Ureter (tissue), 1 donor: ENCODE measurements at regions not wholly inside any gene's neighbourhood (a gene's known extent, or its start where the extent isn't known, plus 50 kb on each side); places are given as distances from the start of the nearest gene placed in this dataset.
"Not testable (repeated sequence)": the region's sequence is repeated elsewhere in the genome, so short reads cannot be mapped to it uniquely, and the experiment has no call there.

ENCODE experiments used
- DNase-seq: peaks from one replicate; pipeline ENCODE4 v3.0.0-alpha.2; 2020; ENCODE audit warnings: low spot score
- donor health status: DM: yes; HTN: yes; CAD: no.

DNA sequence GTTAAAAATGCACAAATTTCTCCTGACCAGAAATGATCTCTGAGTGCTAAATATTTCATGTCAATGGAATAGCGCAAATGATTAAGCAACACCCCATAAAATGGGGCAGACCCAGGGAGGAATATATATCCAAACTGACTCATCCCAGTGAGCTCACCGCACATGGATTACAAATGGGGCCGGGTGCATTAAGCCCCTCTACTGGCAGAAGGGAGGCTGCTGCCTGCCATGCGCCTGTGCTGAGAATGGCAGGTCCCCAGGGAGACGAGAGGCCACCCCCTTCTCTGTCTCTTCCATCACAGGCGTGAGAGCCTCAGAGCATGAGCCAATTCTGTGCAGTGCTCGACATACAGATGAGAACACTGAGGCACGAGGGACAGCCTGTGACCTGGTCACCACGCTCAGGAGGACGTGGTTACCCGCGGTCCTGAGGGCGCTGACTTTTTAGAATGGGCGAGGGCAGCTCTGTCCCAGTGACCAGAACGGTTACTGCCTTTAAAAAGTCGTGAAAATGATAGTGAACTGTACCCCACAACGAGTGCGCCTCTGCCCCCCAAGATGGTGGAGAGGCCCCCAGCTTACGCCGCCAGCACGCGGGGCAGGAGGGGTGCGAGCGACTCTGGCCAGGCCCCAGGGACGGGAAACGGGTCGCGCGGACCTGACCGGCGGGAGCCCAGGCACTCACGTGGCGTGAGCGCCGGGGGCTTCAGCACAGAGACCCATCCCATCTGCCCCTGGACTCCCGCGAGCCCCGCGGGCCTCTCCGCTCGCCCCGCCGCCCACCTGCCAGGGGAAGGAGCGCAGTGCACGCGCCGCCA is 130.2 kb upstream of the ALDH3B2 start:
- DNase-seq = not testable (repeated sequence)

DNA sequence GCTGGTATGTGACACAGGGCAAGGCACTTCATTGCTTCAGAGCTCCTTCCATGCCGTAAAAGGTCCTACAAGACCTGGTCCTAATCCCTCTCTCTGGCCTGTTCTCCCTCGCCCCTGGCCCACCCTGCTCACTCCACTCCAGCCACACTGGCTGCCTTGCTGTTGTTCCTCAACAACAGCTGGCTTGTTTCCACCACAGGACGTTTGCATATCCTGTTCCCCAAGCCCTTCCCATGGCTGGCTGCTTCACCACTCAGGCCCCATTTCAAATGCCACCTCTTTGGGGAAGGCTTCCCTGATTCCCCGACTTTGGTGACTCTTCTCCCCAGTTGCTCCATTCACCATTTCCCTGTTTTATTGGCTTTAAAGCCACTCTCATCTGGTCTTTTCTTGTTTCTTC is 129.1 kb upstream of the ALDH3B2 start:
- not testable (repeated sequence) for DNase-seq

DNA sequence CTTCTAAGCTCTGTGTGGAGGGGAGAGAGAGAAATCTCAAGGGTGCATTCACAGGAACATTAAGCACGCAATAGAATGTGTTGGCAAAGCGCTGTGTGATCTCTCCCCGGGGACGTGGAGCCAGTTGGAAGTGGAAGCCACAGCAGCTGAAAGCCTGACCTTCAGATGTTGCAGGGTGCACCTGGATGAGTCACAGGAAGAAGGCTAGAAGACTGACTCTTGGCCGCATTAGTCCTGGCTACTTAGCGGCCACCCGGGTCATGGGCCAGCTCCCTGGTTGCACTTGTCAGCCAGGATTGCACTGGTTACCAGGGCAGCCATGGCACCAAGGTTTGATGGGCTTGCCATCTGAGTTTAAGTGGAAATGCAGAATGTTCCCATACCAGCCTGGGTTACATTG is 128.6 kb upstream of the ALDH3B2 start:
- DNase-seq = not testable (repeated sequence)

DNA sequence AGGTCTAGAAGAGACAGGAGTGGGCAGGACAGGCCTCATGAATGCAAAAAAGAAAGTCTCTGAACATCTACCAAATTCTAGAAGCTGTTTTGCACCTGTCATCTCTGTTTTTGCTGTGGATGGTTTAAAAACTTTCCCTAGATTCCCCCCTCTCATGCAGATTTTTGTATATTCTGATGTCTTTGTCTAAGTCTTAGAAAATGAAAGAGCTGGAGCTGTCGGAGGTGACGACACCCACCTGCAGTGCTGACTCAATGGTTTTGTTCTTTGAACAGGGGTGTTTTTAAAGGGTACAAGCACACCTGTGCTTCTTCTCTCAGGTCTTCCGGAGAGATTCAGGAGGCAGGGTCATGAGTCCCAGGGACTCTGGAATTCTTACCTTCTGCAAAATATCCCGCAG is 128.2 kb upstream of the ALDH3B2 start:
- not testable (repeated sequence) for DNase-seq

DNA sequence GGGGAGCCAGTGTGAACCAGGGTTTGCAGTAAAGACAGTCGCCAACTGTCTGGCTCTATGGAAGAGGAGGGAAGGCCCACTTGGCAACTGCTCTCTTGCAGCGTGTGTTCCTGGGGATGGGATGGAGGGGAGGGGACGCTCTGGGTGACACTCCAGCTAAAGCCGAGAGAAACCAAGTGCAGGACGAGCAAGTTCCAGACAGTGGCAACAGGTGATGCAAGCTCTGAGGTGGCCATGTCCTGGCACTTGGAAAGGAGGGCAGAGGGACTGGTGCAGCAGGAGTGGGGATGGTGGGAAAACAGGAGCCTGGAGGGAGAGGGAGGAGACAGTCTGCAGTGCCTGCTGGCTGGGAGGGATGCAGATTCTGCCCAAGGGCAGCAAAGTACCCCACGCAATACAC is 127.0 kb upstream of the ALDH3B2 start:
- DNase-seq = not testable (repeated sequence)

DNA sequence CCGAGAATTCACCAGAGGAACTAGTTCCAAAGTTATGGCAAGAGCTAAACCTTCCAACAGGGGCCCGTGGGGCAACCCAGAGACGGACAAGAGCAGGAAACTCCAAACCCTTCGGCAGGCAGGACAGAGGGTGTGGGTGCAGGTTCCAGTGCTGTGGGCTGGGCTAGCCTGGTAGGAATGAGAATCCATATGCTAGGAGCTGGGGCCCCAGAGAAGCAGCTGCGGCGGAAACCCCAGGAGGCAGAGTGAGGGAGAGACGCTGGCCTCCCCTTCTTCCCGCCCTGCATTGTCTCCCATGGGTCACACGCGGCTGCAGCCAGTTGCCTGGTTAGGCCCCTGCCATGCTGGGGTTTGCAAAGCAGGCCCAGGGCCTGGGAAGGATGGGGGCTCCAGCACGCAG is 126.2 kb upstream of the ALDH3B2 start:
- not testable (repeated sequence) for DNase-seq

DNA sequence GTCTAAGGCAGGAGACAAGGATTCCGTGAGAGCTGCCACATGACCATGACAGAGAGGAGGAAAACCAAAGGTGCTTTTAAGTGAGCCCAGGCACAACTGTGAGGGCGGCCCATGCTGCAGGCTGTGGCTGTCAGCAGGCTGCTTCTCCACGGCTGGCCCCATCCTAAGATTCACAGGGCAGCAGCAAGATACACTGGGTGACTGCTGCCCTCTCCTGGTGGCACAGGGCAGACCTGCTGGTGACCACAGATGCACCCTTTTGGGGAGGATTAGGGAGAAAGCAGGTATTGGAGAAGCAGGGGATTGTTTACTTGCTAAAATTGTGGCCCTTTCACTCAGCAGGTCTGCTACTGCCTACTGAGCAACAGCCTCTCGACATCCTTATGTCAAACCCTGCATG is 125.4 kb upstream of the ALDH3B2 start:
- not testable (repeated sequence) for DNase-seq

DNA sequence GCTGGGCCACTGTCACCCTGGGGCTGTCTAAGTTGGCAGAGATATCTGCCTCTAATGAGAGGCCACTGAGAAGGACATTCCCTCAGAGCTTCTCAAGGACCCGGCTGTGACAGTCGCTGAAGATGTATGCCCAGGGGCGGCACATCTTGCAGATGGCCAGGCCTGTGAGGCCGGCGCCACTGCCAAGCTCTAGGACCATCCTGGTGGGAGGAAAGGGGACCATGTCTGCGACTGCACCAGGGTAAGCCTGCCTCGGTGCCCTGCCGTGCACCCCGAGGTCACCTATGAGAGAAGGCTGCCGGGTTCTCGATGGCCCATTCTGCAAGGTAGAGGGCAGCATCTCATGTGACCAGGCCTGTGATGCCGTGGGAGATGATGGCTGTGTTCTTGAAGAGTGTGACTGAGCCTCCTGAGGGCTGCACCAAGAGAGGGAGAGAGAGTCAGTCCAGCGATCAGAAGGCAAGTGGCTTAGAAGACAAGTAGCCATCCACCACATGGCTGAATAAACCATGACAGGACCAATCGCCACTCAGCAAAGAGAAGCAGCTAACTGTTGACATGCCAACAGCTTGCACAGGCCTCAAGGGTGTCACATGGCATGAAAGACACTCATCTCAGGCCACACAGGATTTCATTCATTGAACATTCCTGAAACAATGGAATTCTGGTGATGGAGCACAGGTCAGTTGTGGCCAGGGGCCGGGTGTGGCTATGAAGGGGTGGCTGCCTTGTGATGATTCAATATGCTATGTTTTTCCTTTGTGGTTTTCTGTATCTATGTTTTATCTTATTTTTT is 123.5 kb upstream of the ALDH3B2 start:
- DNase-seq = not testable (repeated sequence)

DNA sequence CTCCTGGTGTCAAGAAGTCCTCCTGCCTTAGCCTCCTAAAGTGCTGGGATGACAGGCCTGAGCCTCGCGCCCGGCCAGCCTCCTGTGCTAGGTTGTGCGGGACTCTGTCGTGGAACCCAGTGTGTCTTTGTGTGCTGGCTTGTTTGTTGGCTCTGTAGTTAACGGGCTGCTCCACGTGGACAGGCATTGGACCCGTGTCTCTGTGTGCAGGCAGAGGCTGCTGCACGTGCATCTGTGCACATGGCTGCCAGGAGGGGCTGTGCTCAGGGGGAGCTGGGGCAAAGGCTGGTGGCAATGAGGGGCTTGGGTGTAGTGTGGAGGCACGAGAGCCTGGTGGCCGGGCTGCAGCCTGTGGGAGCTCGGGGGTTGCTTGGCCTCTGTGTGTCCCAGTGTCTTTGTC is 121.3 kb upstream of the ALDH3B2 start:
- no peak for DNase-seq

DNA sequence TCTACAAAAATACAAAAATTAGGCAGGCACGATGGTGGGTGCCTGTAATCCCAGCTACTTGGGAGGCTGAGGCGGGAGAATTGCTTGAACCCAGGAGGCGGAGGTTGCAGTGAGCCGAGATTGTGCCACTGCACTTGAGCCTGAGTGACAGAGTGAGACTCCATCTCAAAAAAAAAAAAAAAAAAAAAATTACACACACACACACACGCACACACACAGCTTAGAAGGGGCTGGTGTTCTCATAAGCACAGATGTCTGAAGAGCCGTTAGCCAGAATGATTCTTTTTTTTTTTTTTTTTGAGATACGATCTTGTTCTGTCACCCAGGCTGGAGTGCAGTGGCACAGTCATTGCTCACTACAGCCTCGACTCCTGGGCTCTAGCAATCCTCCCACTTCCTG is 119.3 kb upstream of the ALDH3B2 start:
- not testable (repeated sequence) for DNase-seq

DNA sequence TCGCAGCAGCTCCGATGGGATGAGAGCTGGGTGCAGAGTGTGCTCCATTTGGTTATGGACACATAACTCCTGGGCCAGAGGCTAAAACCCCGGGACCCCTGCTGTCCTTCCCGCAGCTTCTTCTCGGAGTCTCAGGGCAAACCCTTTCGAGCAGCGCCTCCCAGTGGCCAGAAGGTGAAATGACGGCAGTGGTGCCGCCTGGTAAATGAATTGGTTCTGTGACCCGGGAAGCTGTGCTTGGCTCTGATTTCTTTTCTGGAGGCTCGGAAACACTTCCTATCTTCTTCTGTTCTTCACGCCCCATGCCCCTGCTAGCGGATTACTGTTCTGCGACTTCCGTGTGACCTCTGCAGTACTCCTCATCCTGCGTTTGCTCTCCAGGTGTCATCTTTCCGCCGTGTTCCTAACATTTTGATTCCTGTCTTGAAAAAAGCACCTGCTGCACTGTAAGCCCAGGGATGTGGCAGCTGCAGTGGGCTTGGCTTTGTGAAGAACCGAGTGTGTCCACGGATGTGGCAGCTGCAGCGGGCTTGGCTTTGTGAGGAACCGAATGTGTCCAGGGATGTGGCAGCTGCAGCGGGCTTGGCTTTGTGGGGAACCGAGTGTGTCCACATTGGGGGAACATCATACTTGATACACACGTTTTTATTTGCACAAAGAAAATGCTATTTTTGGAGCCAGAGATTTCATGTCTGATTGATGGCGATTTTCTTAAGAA is 118.0 kb upstream of the ALDH3B2 start:
- not testable (repeated sequence) for DNase-seq

DNA sequence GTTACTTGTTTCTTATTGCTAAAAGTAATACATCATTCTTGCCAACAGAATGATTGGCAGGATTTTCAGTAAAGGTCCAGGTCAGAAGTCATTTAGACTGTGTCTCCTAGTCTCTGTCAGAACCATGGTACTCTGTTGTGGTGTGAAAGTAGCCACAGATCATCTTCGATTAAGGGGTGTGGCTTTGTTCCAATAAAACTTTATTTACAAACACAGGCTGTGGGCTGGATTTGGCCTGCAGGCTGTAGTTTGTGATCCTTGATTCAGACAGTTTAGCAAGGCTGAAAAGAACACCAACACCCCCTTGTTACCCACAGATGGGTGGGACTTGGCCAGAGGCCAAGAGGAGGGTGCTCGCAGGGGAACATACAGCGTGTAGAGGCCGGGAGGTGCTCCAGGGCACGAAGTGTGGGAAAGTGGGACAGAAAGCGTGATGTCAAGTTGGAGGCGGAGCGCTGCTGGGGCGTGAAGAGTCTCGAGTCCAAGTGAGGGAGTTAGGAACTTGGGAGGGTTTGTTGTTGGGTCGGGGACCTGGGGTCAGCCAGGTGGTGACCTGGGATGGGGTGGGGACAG is 117.3 kb upstream of the ALDH3B2 start:
- not testable (repeated sequence) for DNase-seq

DNA sequence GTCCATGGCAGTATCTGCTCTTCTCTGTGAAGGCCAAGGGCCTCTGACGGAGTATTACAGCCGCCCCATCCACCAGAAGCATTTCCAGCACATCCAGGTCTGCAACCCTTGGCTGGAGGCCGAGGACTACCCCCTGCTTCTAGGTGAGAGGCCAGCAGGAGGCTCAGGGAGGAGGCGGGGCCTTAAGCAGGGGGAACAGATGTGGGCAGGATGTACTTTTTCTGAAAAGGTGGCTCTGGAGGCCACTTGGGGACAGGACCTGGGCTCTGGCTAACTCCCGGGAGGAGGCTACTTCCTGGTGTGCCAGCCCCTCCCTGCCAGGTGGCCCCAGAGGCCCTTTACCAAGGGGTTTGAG is 113.9 kb upstream of the ALDH3B2 start:
- not testable (repeated sequence) for DNase-seq

DNA sequence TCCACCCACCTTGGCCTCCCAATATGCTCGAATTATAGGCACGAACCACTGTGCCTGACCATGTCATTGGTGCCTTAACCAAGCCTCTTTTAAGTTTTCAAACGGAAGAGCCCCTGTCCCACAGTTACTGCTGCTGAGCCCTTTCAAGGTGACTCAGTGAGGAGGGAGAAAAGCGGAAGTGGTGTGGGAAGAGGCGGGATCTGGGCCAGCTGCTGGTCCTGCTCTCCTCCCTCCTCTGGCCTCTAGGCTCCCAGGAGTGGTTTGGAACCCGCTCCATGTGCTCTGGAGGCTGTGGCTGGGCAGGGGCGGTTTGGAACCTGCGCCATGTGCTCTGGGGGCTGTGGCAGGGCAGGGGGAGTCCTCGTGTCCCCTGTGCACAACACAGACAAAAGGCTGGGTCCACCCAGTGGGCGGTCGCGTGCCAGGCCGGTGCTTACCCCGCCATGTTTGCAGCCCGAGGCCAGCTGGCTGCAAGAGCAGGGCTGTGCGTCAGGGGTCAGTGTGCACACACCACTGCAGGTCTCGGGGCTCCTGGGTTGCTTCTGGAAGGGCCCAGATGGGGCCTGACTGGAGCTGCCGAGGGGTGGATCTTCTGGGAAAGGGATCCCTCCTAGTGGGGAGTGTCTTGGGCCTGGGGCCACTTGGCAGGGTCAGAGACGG is 113.4 kb upstream of the ALDH3B2 start:
- not testable (repeated sequence) for DNase-seq

DNA sequence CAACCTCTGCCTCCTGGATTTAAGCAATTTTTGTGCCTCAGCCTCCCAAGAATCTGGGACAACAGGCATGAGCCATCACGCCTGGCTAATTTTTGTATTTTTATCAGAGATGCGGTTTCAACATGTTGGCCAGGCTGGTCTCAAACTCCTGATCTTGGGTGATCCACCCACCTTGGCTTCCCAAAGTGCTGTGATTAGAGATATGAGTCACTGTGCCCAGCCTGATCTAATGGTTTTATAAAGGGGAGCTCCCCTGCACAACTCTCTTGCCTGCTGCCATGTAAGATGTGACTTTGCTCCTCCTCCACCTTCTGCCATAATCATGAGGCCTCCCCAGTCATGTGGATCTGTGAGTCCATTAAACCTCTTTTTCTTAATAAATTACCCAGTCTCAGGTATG is 107.5 kb upstream of the ALDH3B2 start:
- DNase-seq = not testable (repeated sequence)

DNA sequence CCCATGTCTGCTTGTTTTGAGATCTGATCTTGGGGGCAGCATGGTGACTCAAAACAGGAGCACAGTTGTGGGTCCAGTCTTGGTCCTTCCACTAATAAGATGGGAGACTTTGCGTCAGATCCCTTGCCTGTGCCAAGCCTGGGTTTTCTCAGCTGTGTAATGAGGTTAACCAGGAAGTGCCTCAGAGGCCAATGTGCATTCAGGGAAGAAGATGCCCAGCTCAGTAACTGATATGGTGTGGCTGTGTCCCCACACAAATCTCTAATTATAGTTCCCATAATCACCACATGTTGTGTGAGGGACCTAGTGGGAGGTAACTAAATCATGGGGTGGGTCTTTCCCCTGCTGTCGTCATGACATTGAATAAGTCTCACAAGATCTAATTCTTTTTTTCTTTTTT is 107.1 kb upstream of the ALDH3B2 start:
- not testable (repeated sequence) for DNase-seq

DNA sequence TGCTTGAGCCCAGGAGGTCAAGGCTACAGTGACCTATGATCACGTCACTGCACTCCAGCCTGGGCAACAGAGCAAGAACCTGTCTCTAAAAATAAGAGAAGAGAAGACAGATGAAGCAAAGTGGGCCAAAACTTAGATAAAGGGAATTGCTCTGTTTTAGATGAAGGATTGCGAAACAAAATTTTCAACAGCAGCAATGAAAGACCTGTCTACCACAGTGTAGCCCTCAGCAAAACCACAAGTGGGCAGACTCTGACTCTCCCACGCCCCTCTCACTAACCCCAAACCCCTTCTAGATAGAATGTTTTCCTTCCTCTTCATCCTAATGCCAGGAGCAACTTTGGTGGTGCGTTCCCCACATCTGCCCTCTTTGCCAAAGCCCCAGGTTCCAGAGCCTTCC is 105.6 kb upstream of the ALDH3B2 start:
- DNase-seq = no peak

DNA sequence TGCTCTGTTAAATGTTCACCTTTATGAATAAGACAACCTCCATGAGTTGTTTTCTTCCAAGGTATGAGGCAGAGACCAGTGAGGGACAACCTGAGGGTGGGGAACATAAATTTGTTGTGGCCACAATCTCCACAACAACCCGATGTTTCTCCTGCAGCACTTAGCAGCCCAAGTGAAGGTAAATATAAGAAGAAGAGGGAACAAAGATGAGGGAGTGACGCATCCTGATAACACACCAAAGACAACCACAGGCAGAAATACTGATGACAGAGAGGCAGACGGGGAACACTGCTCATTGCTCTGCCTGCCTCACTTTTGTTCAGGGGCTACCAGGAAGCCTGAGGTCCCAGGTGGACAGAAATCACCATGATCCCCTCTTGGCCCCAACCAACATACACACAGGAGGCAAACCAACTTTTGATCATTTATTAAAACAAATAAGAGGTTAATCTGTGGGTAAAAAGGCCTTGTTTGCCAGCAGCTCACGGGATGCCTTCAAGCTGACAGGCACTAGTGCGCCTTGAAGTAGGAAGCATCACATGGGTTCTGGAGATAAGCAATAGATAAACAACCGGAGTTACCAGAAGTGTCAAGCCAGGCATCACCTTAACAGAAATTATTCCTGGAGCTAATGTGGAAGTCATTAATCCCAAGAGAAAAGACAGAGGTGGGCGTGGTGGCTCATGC is 104.9 kb upstream of the ALDH3B2 start:
- DNase-seq = not testable (repeated sequence)

DNA sequence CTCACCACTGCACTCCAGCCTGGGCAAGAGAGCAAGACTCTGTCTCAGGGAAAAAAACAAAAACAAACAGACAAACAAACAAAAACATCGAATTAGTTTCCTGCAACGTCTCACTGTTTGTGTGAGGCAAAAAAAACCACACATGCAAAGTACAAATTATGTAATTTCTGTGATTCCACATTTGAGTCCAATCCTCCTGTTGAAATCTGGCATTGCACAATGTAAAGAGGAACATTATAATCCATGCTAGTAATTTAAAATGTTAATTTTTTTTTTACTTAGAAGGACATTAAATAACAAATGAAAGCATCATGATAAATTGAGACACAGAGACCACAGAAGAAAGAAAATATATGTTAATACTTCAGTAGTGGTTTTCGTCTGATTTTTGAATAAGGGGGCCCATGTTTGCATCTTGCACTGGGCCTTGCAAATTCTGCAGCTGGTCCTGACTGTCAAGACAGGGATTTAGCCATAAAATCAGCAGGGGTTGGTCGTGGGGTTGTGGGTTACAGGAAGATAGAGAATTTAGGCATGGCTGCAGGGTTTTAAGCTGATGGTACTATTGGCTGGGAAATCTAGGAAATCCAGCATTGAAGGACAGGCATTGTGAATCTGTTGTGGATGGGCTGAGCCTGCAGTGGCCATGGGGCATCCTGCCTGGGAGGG is 102.6 kb upstream of the ALDH3B2 start:
- DNase-seq = no peak

DNA sequence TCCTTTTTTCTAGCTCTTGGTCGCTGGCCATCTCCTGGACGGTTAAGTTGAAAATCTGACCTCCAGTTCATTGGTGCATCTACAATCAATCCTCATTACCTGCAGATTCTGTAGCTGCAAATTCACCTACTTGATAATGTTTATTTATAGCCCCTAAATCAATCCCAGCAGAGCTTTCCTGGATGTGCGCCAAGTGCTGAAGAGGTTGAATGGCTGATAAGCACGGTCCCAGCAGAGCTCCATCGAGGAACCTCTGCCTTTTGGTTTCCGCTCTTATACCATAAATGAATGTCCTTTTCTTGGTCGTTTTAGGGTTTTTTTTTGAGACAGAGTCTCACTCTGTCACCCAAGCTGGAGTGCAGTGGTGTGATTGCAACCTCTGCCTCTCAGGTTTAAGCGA is 99.8 kb upstream of the ALDH3B2 start:
- DNase-seq = not testable (repeated sequence)
